PC-3 (cell line): ENCODE measurements at regions not wholly inside any gene's neighbourhood (a gene's known extent, or its start where the extent isn't known, plus 50 kb on each side); places are given as distances from the start of the nearest gene placed in this dataset.

Source experiments
- ATAC-seq: fragments of 200-7000 bp; cut with Tn5 transposase; 2 replicates; pipeline ENCODE4 v1.9.1; 2020; ENCODE audit warnings: mild to moderate bottlenecking, moderate library complexity
- BruUV-seq: library from RNA; stranded (reverse); fragments of 400-500 nt; replicated peaks from 2 replicates; lab custom pipeline; 2021; lab: Mats Ljungman, UMichigan
- CTCF ChIA-PET: fragments of 300-600 bp; sonication (Branson Sonifier 250); formaldehyde crosslinking; loops from one replicate; lab custom pipeline; 2022; ENCODE audit warnings: antibody characterized with exemption; lab: Charles Lee
- POLR2A ChIA-PET: fragments of 300-600 bp; sonication (Branson Sonifier 250); formaldehyde crosslinking; loops from one replicate; lab custom pipeline; 2022; ENCODE audit warnings: antibody characterized with exemption; ENCODE audit not compliant: unreplicated experiment; lab: Charles Lee
- DNase-seq: peaks from one replicate; pipeline ENCODE4 v3.0.0-alpha.2; 2015
- H2AFZ ChIP-seq: fragments of 300-600 bp; sonication (generic); 2 replicates; pipeline ENCODE4 v1.6.0; 2016; ENCODE audit warnings: antibody characterized with exemption, low read length
- H3F3A ChIP-seq: fragments of 300-600 bp; sonication (generic); one replicate; pipeline ENCODE4 v1.6.0; 2017; ENCODE audit warnings: antibody characterized with exemption, low read length, control low read depth, mild to moderate bottlenecking; ENCODE audit not compliant: unreplicated experiment
- H3K27ac ChIP-seq: fragments of 300-600 bp; sonication (generic); 2 replicates; pipeline ENCODE4 v1.5.1; 2016; ENCODE audit warnings: mild to moderate bottlenecking, low read length
- H3K27me3 ChIP-seq: fragments of 300-600 bp; sonication (generic); 2 replicates; pipeline ENCODE4 v1.6.1; 2016; ENCODE audit warnings: low read length, mixed read lengths
- H3K36me3 ChIP-seq: fragments of 300-600 bp; sonication (generic); 2 replicates; pipeline ENCODE4 v1.6.1; 2016; ENCODE audit warnings: low read depth, mixed run types, low read length, mixed read lengths
- H3K4me1 ChIP-seq: fragments of 300-600 bp; sonication (generic); 2 replicates; pipeline ENCODE4 v1.5.1; 2016; ENCODE audit warnings: low read length; ENCODE audit not compliant: insufficient read depth
- H3K4me2 ChIP-seq: fragments of 300-600 bp; sonication (generic); 2 replicates; pipeline ENCODE4 v1.6.0; 2016; ENCODE audit warnings: low read length
- H3K4me3 ChIP-seq: fragments of 300-600 bp; sonication (generic); 2 replicates; pipeline ENCODE4 v1.5.1; 2016; ENCODE audit warnings: mild to moderate bottlenecking, low read length, mixed read lengths
- H3K79me2 ChIP-seq: fragments of 300-600 bp; sonication (generic); 2 replicates; pipeline ENCODE4 v1.6.1; 2017; ENCODE audit warnings: low read length, mixed read lengths
- H3K9ac ChIP-seq: fragments of 300-600 bp; sonication (generic); 2 replicates; pipeline ENCODE4 v1.6.0; 2016; ENCODE audit warnings: mild to moderate bottlenecking, low read length
- H3K9me2 ChIP-seq: fragments of 300-600 bp; sonication (generic); replicated peaks from 2 replicates; pipeline ENCODE4 v1.6.1; 2016; ENCODE audit warnings: mixed run types, low read length, mixed read lengths
- H3K9me3 ChIP-seq: fragments of 300-600 bp; sonication (generic); 2 replicates; pipeline ENCODE4 v1.6.1; 2016; ENCODE audit warnings: low read length, mixed read lengths
- H4K20me1 ChIP-seq: fragments of 300-600 bp; sonication (generic); 2 replicates; pipeline ENCODE4 v1.6.1; 2016; ENCODE audit warnings: low read length, mixed read lengths
- CTCF ChIP-seq: fragments of 300-600 bp; sonication (generic); conservative IDR thresholded peaks from 2 replicates; pipeline ENCODE4 v1.5.1; 2017; ENCODE audit warnings: antibody characterized with exemption, low read depth, mild to moderate bottlenecking, low read length
- EZH2 ChIP-seq: fragments of 300-600 bp; sonication (generic); IDR thresholded peaks from one replicate; pipeline ENCODE4 v1.6.1; 2017; ENCODE audit warnings: antibody characterized with exemption, mild to moderate bottlenecking, low read length; ENCODE audit not compliant: unreplicated experiment
- EZH2phosphoT487 ChIP-seq: fragments of 300-600 bp; sonication (generic); IDR thresholded peaks from 2 replicates; pipeline ENCODE4 v1.6.1; 2018; ENCODE audit warnings: mild to moderate bottlenecking, antibody characterized with exemption, low read length, borderline replicate concordance
- intact Hi-C: fragments of 100-400 bp; cut with micrococcal nuclease; formaldehyde crosslinking; loops from 2 replicates; pipeline ENCODE4 v1.9.0; 2023

- Histone ChIP-seq H3K4me2 (peak overlapping the region; percentile 74), H3K9me3 (no peaks in the 10 kb centered on the region), H3K79me2 (no peaks in the 10 kb centered on the region), H4K20me1 (no peaks in the 10 kb centered on the region), H3K4me1 (peaks cover 20% of the 10 kb centered on the region), H3K27ac (peak overlapping the region; percentile 69), H3K36me3 (no peaks in the 10 kb centered on the region), H2AFZ (0 out of 2 replicates have a peak overlapping the region, but pooled peaks have one; percentile 46), H3F3A (no peaks in the 10 kb centered on the region), H3K27me3 (no peaks in the 10 kb centered on the region), H3K9me2 (no peaks in the 10 kb centered on the region), H3K4me3 (peak overlapping the region; percentile 27; the same call in 1 of the 2 replicates), H3K9ac (peak overlapping the region; percentile 30; the same call in 1 of the 2 replicates)
- intact Hi-C loops = loop anchor here (5.0 kb wide), 1 partner anchor 311 kb away; no protein-coding TSS in a partner anchor
- TF ChIP-seq CTCF (no peak), EZH2 (no peak), EZH2phosphoT487 (no peak)
- ChIA-PET POLR2A (interaction anchor here (0.6 kb wide), 1 partner anchor 245 kb away, joined by 3 read pairs; no protein-coding TSS in a partner anchor), CTCF (no interaction called here)
- peak; percentile 82 for DNase-seq
- BruUV-seq = no TSS peak
- ATAC-seq = peak; percentile 99
These were observed 264.0 kb downstream of the ARL4A start for GRCh38 chr7:12951397-12951801.

- ATAC-seq = no peak
- no peaks in the 10 kb centered on the region for H3K9me2 ChIP-seq
- no peak overlapping the region for H3K27ac ChIP-seq
- intact Hi-C loops = loop anchor here (5.0 kb wide), 1 partner anchor 308 kb away; no protein-coding TSS in a partner anchor
- ChIA-PET CTCF (no interaction called here), POLR2A (no interaction called here)
- TF ChIP-seq EZH2phosphoT487 (no peak), CTCF (no peak), EZH2 (no peak)
- no peak for DNase-seq
- H4K20me1 ChIP-seq = no peaks in the 10 kb centered on the region
- no peaks in the 10 kb centered on the region for H3K27me3 ChIP-seq
- no peaks in the 10 kb centered on the region for H3F3A ChIP-seq
- no peaks in the 10 kb centered on the region for H3K9me3 ChIP-seq
- no peaks in the 10 kb centered on the region for H3K79me2 ChIP-seq
- no peak overlapping the region for H3K4me3 ChIP-seq
- no peak overlapping the region for H3K4me2 ChIP-seq
- no peak overlapping the region for H2AFZ ChIP-seq
- no peak overlapping the region for H3K9ac ChIP-seq
- BruUV-seq = no TSS peak
- peaks cover 15% of the 10 kb centered on the region for H3K4me1 ChIP-seq
- no peaks in the 10 kb centered on the region for H3K36me3 ChIP-seq
These were observed 267.1 kb downstream of the ARL4A start for GRCh38 chr7:12954380-12955033.

- no peak for ATAC-seq
- no peaks in the 10 kb centered on the region for H3K4me1 ChIP-seq
- DNase-seq = no peak
- no peak overlapping the region for H3K4me3 ChIP-seq
- ChIA-PET CTCF (no interaction called here), POLR2A (no interaction called here)
- no peaks in the 10 kb centered on the region for H3K36me3 ChIP-seq
- H3K27me3 ChIP-seq = no peaks in the 10 kb centered on the region
- no peak overlapping the region for H3K4me2 ChIP-seq
- no peaks in the 10 kb centered on the region for H3K79me2 ChIP-seq
- H3F3A ChIP-seq = no peaks in the 10 kb centered on the region
- H2AFZ ChIP-seq = no peak overlapping the region
- H4K20me1 ChIP-seq = no peaks in the 10 kb centered on the region
- H3K9me3 ChIP-seq = no peaks in the 10 kb centered on the region
- no peak overlapping the region for H3K9ac ChIP-seq
- H3K27ac ChIP-seq = no peak overlapping the region
- no TSS peak for BruUV-seq
- no peaks in the 10 kb centered on the region for H3K9me2 ChIP-seq
- TF ChIP-seq CTCF (no peak), EZH2phosphoT487 (no peak), EZH2 (no peak)
- intact Hi-C loops = no loop called here
These were observed 270.1 kb downstream of the ARL4A start for GRCh38 chr7:12957487-12957886.
